Osteocyte (in vitro differentiated cells): ENCODE measurements at regions not wholly inside any gene's neighbourhood (a gene's known extent, or its start where the extent isn't known, plus 50 kb on each side); places are given as distances from the start of the nearest gene placed in this dataset.

ENCODE experiments used
- DNase-seq: peaks from one replicate; pipeline ENCODE4 v3.0.0; 2021; ENCODE audit warnings: mixed read lengths; ENCODE audit not compliant: unreplicated experiment; ENCODE audit errors: extremely low spot score
- H3K27ac Mint-ChIP-seq: one replicate; pipeline ENCODE4 v1.8.0; 2021; ENCODE audit warnings: mild to moderate bottlenecking, mixed read lengths; ENCODE audit not compliant: unreplicated experiment
- H3K27me3 Mint-ChIP-seq: one replicate; pipeline ENCODE4 v1.8.0; 2021; ENCODE audit warnings: mixed read lengths; ENCODE audit not compliant: unreplicated experiment
- H3K36me3 Mint-ChIP-seq: one replicate; pipeline ENCODE4 v1.8.0; 2021; ENCODE audit warnings: mixed read lengths; ENCODE audit not compliant: unreplicated experiment
- H3K4me1 Mint-ChIP-seq: one replicate; pipeline ENCODE4 v1.8.0; 2021; ENCODE audit warnings: mixed read lengths; ENCODE audit not compliant: unreplicated experiment
- H3K4me3 Mint-ChIP-seq: one replicate; pipeline ENCODE4 v1.8.0; 2021; ENCODE audit warnings: mild to moderate bottlenecking, moderate library complexity, mixed read lengths; ENCODE audit not compliant: unreplicated experiment
- H3K9me3 Mint-ChIP-seq: one replicate; pipeline ENCODE4 v1.8.0; 2021; ENCODE audit warnings: mixed read lengths; ENCODE audit not compliant: unreplicated experiment
- TF ChIP-seq, protein P1 (sequence below): fragments of 200-600 bp; sonication (generic); IDR thresholded peaks from 2 replicates; pipeline ENCODE4 v1.5.0; 2021; ENCODE audit warnings: antibody characterized with exemption, mild to moderate bottlenecking, moderate library complexity

DNA sequence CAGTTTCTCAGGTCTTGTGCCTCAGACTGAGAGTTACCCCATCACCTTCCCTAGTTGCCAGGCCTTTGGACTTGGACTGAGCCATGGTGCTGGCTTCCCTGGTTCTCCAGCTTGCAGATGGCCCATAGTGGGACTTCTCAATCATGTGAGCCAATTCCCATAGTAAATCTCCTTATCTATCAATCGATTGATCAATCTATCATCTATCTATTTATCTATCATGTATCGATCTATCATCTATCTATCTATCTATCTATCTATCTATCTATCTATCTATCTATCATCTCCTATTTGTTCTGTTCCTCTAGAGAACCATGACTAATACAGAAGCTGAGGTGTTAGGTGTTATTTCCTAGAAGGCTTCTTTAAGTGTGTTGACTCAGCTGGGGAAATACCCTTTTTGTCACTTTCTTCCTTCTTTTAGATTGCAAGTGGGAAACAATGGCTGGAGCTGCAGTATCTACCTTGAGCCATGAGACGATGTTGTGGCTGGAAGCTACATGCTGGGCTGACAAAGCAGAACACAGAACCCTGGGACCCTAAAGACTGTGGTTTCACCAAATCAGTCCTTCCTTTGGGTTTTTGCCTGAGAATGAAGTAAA is 234.7 kb upstream of the GLI3 start:
- TF ChIP-seq, protein P1, sequence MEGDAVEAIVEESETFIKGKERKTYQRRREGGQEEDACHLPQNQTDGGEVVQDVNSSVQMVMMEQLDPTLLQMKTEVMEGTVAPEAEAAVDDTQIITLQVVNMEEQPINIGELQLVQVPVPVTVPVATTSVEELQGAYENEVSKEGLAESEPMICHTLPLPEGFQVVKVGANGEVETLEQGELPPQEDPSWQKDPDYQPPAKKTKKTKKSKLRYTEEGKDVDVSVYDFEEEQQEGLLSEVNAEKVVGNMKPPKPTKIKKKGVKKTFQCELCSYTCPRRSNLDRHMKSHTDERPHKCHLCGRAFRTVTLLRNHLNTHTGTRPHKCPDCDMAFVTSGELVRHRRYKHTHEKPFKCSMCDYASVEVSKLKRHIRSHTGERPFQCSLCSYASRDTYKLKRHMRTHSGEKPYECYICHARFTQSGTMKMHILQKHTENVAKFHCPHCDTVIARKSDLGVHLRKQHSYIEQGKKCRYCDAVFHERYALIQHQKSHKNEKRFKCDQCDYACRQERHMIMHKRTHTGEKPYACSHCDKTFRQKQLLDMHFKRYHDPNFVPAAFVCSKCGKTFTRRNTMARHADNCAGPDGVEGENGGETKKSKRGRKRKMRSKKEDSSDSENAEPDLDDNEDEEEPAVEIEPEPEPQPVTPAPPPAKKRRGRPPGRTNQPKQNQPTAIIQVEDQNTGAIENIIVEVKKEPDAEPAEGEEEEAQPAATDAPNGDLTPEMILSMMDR: no peak
- Mint-ChIP-seq H3K4me1 (no peaks in the 10 kb centered on the region), H3K4me3 (no peak overlapping the region), H3K27ac (no peak overlapping the region), H3K27me3 (peaks cover 8% of the 10 kb centered on the region), H3K36me3 (no peaks in the 10 kb centered on the region), H3K9me3 (no peaks in the 10 kb centered on the region)
- DNase-seq: no peak

DNA sequence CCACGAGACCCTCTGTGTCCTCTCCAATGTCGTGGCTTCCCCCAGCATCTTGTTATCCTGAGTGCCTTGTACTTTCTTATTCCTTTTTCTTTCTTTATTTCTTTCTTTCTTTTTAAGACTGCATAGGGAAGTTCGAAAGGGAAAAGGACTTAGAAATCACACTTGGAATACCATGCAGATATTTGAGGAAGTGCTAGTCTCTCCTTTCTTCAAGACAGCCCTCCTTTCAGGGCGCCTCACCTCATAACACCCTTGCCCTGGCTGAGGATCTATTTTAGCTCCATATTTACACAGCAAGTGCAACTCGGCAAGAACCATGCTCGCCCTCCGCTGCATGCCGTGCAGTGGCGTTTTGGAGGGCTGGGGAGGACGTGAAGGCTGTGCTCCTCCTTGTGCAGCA is 232.3 kb upstream of the GLI3 start:
- no peak for DNase-seq
- Mint-ChIP-seq H3K4me3 (no peak overlapping the region), H3K27me3 (peaks cover 13% of the 10 kb centered on the region), H3K27ac (no peak overlapping the region), H3K36me3 (no peaks in the 10 kb centered on the region), H3K4me1 (no peaks in the 10 kb centered on the region), H3K9me3 (peaks cover 4% of the 10 kb centered on the region)
- TF ChIP-seq, protein P1: no peak

GRCh38 chr7:42468471-42468870 is 231.5 kb upstream of the GLI3 start:
- Mint-ChIP-seq H3K4me1 (no peaks in the 10 kb centered on the region), H3K4me3 (no peak overlapping the region), H3K9me3 (peaks cover 12% of the 10 kb centered on the region), H3K27ac (no peak overlapping the region), H3K36me3 (peaks cover 3% of the 10 kb centered on the region), H3K27me3 (peaks cover 16% of the 10 kb centered on the region)
- TF ChIP-seq, protein P1: no peak
- DNase-seq: no peak

- Mint-ChIP-seq H3K27ac (no peak overlapping the region), H3K9me3 (peaks cover 15% of the 10 kb centered on the region), H3K36me3 (peaks cover 3% of the 10 kb centered on the region), H3K27me3 (peaks cover 12% of the 10 kb centered on the region), H3K4me3 (no peak overlapping the region), H3K4me1 (peaks cover 23% of the 10 kb centered on the region)
- DNase-seq: no peak
- TF ChIP-seq, protein P1: peak; percentile 13
These were observed 224.5 kb upstream of the GLI3 start for GRCh38 chr7:42461537-42461936.

DNA sequence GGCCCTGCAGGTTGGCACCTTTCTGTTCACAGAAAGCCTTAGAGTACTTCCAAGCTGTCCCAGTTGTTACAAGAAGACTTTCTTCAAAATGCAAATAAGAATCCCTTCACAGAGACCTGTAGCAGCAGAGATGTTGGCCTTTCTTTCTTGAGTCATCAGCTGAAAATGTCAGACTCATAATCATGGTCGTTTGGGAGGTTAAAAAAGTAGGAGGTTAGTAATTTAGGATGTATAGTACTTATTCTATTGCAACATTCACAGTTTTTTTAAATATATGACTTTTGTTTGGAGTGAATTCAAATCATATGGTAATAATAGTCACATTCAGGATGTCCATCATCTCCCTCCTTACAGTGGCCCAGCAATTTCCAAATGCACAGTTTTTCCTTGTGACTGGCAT is 223.9 kb upstream of the GLI3 start:
- Mint-ChIP-seq H3K36me3 (peaks cover 3% of the 10 kb centered on the region), H3K27me3 (peaks cover 8% of the 10 kb centered on the region), H3K27ac (no peak overlapping the region), H3K4me3 (no peak overlapping the region), H3K4me1 (peaks cover 28% of the 10 kb centered on the region), H3K9me3 (peaks cover 15% of the 10 kb centered on the region)
- no peak for DNase-seq
- TF ChIP-seq, protein P1: no peak
